HEK293T (cell line): ENCODE measurements at regions not wholly inside any gene's neighbourhood (a gene's known extent, or its start where the extent isn't known, plus 50 kb on each side); places are given as distances from the start of the nearest gene placed in this dataset.

ENCODE experiments used
- CTCF ChIA-PET: fragments of 350-600 bp; formaldehyde crosslinking; extraction: SDS; loops from one replicate; lab custom pipeline; 2021; ENCODE audit warnings: antibody characterized with exemption, inconsistent platforms; lab: Yijun Ruan, JAX
- POLR2A ChIA-PET: fragments of 350-600 bp; formaldehyde crosslinking; extraction: SDS; loops from one replicate; lab custom pipeline; 2020; ENCODE audit warnings: antibody characterized with exemption, inconsistent platforms; lab: Yijun Ruan, JAX
- DNase-seq: peaks from one replicate; pipeline ENCODE4 v3.0.0; 2012; ENCODE audit warnings: mixed read lengths; ENCODE audit errors: extremely low spot score
- ARNT ChIP-seq: fragments of 450-650 bp; IDR thresholded peaks from 2 replicates; pipeline ENCODE4 v1.6.1; 2017; ENCODE audit warnings: mild to moderate bottlenecking
- BHLHE40 ChIP-seq: fragments of 450-650 bp; IDR thresholded peaks from 2 replicates; pipeline ENCODE4 v1.6.1; 2016; ENCODE audit warnings: mild to moderate bottlenecking, moderate library complexity, borderline replicate concordance
- CTBP1 ChIP-seq: fragments of 450-650 bp; IDR thresholded peaks from 2 replicates; pipeline ENCODE4 v1.6.1; 2016; ENCODE audit warnings: borderline replicate concordance
- ELF4 ChIP-seq: fragments of 450-650 bp; IDR thresholded peaks from 2 replicates; pipeline ENCODE4 v1.6.1; 2017; ENCODE audit warnings: antibody characterized with exemption
- FOXA1 ChIP-seq: fragments of 450-650 bp; IDR thresholded peaks from 2 replicates; pipeline ENCODE4 v1.6.1; 2016; ENCODE audit warnings: mild to moderate bottlenecking
- FOXK2 ChIP-seq: fragments of 450-650 bp; IDR thresholded peaks from 2 replicates; pipeline ENCODE4 v1.6.1; 2016; ENCODE audit warnings: mild to moderate bottlenecking
- FOXM1 ChIP-seq: fragments of 450-650 bp; IDR thresholded peaks from 2 replicates; pipeline ENCODE4 v1.6.1; 2017; ENCODE audit warnings: mild to moderate bottlenecking, borderline replicate concordance
- HDGF ChIP-seq: fragments of 450-650 bp; IDR thresholded peaks from 2 replicates; pipeline ENCODE4 v1.6.1; 2017; ENCODE audit warnings: antibody characterized with exemption, borderline replicate concordance
- L3MBTL2 ChIP-seq: fragments of 450-650 bp; conservative IDR thresholded peaks from 2 replicates; pipeline ENCODE4 v1.6.1; 2016; ENCODE audit warnings: mild to moderate bottlenecking
- LEF1 ChIP-seq: fragments of 450-650 bp; IDR thresholded peaks from 2 replicates; pipeline ENCODE4 v1.6.1; 2017; ENCODE audit warnings: mild to moderate bottlenecking, borderline replicate concordance
- NFRKB ChIP-seq: fragments of 450-650 bp; IDR thresholded peaks from 2 replicates; pipeline ENCODE4 v1.6.1; 2016; ENCODE audit warnings: mild to moderate bottlenecking, moderate library complexity
- SP1 ChIP-seq: fragments of 450-650 bp; IDR thresholded peaks from 2 replicates; pipeline ENCODE4 v1.6.1; 2017
- SUZ12 ChIP-seq: fragments of 450-650 bp; IDR thresholded peaks from 2 replicates; pipeline ENCODE4 v1.6.1; 2016; ENCODE audit warnings: mild to moderate bottlenecking
- TARDBP ChIP-seq: fragments of 450-650 bp; IDR thresholded peaks from 2 replicates; pipeline ENCODE4 v1.6.1; 2016
- ZNF384 ChIP-seq: fragments of 450-650 bp; IDR thresholded peaks from 2 replicates; pipeline ENCODE4 v1.6.1; 2016
- TF ChIP-seq, protein P1 (sequence below): fragments of 450-650 bp; IDR thresholded peaks from 2 replicates; pipeline ENCODE4 v1.6.1; 2016

GRCh38 chr12:74957634-74958033 lies 252.0 kb downstream of the KCNC2 start:
- no peak for TF ChIP-seq NFRKB
- TF ChIP-seq L3MBTL2, result no peak
- TF ChIP-seq ARNT, result no peak
- DNase-seq, result no peak
- ChIA-PET POLR2A (no interaction called here), CTCF (no interaction called here)

DNA sequence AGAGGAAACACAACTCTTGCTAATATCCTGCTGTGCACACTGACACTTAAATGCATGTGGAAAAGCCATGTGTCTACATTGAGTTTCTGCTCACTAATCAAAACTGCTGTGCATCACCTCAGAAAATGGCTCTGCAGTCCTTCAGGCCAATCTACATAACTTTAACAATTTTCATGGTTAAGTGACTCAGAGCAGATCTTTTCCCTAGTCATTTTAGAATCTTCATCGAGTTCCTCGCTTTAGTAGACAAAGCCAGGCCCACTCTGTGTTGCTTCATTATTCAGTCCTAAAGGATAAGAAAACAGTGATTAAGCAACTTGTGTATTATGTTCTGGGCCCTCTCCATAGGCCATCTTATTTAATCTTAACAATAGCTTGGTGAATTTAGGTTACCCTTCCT lies 250.0 kb downstream of the KCNC2 start:
- TF ChIP-seq SP1 (no peak), ARNT (no peak)
- TF ChIP-seq, protein P1, sequence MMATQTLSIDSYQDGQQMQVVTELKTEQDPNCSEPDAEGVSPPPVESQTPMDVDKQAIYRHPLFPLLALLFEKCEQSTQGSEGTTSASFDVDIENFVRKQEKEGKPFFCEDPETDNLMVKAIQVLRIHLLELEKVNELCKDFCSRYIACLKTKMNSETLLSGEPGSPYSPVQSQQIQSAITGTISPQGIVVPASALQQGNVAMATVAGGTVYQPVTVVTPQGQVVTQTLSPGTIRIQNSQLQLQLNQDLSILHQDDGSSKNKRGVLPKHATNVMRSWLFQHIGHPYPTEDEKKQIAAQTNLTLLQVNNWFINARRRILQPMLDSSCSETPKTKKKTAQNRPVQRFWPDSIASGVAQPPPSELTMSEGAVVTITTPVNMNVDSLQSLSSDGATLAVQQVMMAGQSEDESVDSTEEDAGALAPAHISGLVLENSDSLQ, result no peak
- POLR2A ChIA-PET, result no interaction called here
- CTCF ChIA-PET, result no interaction called here
- no peak for DNase-seq

DNA sequence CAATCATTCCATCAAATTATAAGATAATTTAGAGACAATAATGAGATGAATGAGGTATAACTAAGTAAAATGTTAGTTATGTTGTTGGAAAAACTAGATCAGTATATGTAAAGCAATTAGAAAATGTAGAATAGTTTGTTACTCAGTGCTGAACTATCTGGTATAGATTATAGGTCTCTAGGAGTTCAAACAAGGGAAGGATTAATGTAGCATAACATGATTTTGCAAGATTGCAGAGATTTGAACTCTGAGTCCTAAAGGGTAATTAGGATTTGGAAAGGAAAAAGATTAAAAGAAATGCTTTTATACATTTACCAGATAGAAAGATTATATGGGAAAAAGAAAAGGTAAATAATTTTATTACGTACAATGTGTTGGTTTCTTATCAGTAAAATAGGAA lies 246.3 kb downstream of the KCNC2 start:
- TF ChIP-seq L3MBTL2 (no peak), LEF1 (no peak), ELF4 (no peak), SP1 (no peak), SUZ12 (no peak)
- no peak for DNase-seq
- ChIA-PET POLR2A (no interaction called here), CTCF (no interaction called here)

- no peak for DNase-seq
- TF ChIP-seq ELF4, result no peak
- no peak for TF ChIP-seq HDGF
- no peak for TF ChIP-seq CTBP1
- ChIA-PET POLR2A (no interaction called here), CTCF (no interaction called here)
Observed at GRCh38 chr12:74963867-74964331, 245.7 kb downstream of the KCNC2 start.

DNA sequence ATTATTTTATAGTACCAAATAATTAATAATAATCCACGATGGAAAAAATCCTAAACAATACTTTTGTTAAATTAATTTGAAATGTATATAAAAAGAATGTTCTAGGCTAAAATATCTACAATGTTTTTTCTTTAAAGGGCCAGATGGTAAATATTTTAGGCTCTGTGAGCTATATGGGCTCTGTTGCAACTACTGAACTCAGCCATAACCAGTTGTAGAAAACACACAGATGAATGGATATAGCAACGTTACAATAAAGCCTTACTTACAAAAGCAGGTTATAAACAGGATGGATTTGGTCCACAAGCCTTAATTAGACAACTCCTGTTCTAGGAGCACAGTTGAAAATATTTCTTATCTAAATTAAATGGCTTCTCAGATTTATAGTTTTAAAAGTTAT lies 245.2 kb downstream of the KCNC2 start:
- DNase-seq, result no peak
- CTCF ChIA-PET, result no interaction called here
- POLR2A ChIA-PET, result no interaction called here
- no peak for TF ChIP-seq FOXM1
- no peak for TF ChIP-seq ARNT
- TF ChIP-seq TARDBP, result no peak

DNA sequence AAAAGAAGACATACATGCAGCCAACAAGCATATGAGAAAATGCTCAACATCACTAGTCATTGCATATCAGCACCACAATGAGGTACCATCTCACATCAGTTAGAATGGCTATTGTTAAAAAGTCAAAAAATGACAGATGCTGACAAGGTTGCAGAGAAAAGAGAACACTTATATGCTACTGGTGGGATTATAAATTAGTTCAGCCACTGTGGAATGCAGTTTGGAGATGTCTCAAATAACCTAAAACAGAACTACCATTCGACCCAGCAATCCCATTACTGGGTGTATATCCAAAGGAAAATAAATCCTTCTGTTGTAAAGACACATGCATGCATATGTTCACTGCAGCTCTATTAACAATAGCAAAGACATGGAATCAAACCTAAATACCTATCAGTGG lies 238.4 kb downstream of the KCNC2 start:
- CTCF ChIA-PET, result no interaction called here
- DNase-seq, result no peak
- POLR2A ChIA-PET, result no interaction called here
- TF ChIP-seq FOXM1, result no peak
- TF ChIP-seq NFRKB, result no peak
- TF ChIP-seq ZNF384, result no peak
- no peak for TF ChIP-seq TARDBP
- TF ChIP-seq LEF1, result no peak
- no peak for TF ChIP-seq FOXK2
- no peak for TF ChIP-seq L3MBTL2
- no peak for TF ChIP-seq ARNT
- TF ChIP-seq SP1, result no peak
- no peak for TF ChIP-seq SUZ12
- TF ChIP-seq ELF4, result no peak
- TF ChIP-seq BHLHE40, result no peak
- TF ChIP-seq, protein P1, result no peak
- no peak for TF ChIP-seq FOXA1
- no peak for TF ChIP-seq CTBP1
- no peak for TF ChIP-seq HDGF

GRCh38 chr12:74977832-74978481 lies 231.7 kb downstream of the KCNC2 start:
- no peak for TF ChIP-seq HDGF
- no peak for TF ChIP-seq NFRKB
- no peak for TF ChIP-seq ELF4
- no peak for TF ChIP-seq FOXA1
- TF ChIP-seq SUZ12, result no peak
- TF ChIP-seq BHLHE40, result no peak
- TF ChIP-seq L3MBTL2, result no peak
- TF ChIP-seq ZNF384, result no peak
- no peak for TF ChIP-seq TARDBP
- no peak for TF ChIP-seq LEF1
- TF ChIP-seq CTBP1, result no peak
- TF ChIP-seq FOXK2, result no peak
- TF ChIP-seq SP1, result no peak
- TF ChIP-seq FOXM1, result no peak
- TF ChIP-seq, protein P1, result no peak
- TF ChIP-seq ARNT, result no peak
- ChIA-PET CTCF (no interaction called here), POLR2A (no interaction called here)
- no peak for DNase-seq

DNA sequence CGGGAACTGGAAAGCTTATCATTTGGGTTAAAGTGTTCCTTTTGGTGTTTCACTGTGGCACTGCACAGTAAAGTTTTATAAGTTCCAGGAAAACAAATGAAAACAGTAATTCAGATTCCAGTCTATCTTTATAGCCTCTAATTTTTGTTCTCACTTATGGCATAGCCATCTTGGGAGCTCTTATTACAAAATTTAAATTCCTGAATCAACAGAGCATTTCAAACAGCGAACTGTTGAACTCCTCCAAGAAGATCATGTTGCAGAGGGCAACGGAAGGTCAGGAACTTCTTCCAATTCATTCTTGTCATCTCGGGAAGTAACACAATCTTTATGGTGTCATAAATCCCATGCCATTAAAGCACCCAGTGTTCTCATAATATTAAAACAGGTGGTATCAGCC lies 229.1 kb downstream of the KCNC2 start:
- POLR2A ChIA-PET, result no interaction called here
- CTCF ChIA-PET, result no interaction called here
- DNase-seq, result peak; percentile 55
- TF ChIP-seq FOXA1 (peak; percentile 11; the same call in 1 of the 2 replicates), ZNF384 (peak; percentile 4; the same call in 1 of the 2 replicates), NFRKB (no peak), CTBP1 (peak; percentile 81; the same call in 1 of the 2 replicates), FOXM1 (peak; percentile 13; the same call in 1 of the 2 replicates), SUZ12 (no peak)
- TF ChIP-seq, protein P1, result peak; percentile 90
